Kasumi-1 (cell line): ENCODE measurements at regions not wholly inside any gene's neighbourhood (a gene's known extent, or its start where the extent isn't known, plus 50 kb on each side); places are given as distances from the start of the nearest gene placed in this dataset.
"Not testable (repeated sequence)": the region's sequence is repeated elsewhere in the genome, so short reads cannot be mapped to it uniquely, and the experiment has no call there.

Experiments
- DNase-seq, 2 experiments: peaks; one replicate each; lab custom pipeline; 2025; lab: John Stamatoyannopoulos, UW

- DNase-seq = no peak
Measured at GRCh38 chr6:145548933-145549648, 186.2 kb downstream of the EPM2A start.

GRCh38 chr6:145551164-145551563 lies 184.2 kb downstream of the EPM2A start:
- no peak for DNase-seq

GRCh38 chr6:145555084-145555483 lies 180.2 kb downstream of the EPM2A start:
- no peak for DNase-seq

GRCh38 chr6:145557474-145557873 lies 177.8 kb downstream of the EPM2A start:
- DNase-seq = no peak

- no peak for DNase-seq
Measured at GRCh38 chr6:145559836-145560235, 175.5 kb downstream of the EPM2A start.

- no peak for DNase-seq
Measured at GRCh38 chr6:145561095-145562072, 173.9 kb downstream of the EPM2A start.

- DNase-seq = no peak
Measured at GRCh38 chr6:145562771-145563615, 172.3 kb downstream of the EPM2A start.

GRCh38 chr6:145564553-145564952 lies 170.8 kb downstream of the EPM2A start:
- no peak for DNase-seq

- DNase-seq = no peak
Measured at GRCh38 chr6:145567684-145568252, 167.6 kb downstream of the EPM2A start.

- no peak for DNase-seq
Measured at GRCh38 chr6:145569140-145569539, 166.2 kb downstream of the EPM2A start.

GRCh38 chr6:145570336-145570735 lies 165.0 kb downstream of the EPM2A start:
- not testable (repeated sequence) for DNase-seq

GRCh38 chr6:145574269-145574668 lies 161.1 kb downstream of the EPM2A start:
- DNase-seq = not testable (repeated sequence)
